Suprapubic skin (tissue), 3 donors: ENCODE measurements at regions not wholly inside any gene's neighbourhood (a gene's known extent, or its start where the extent isn't known, plus 50 kb on each side); places are given as distances from the start of the nearest gene placed in this dataset.

Source experiments
- CTCF ChIP-seq, 2 donors: fragments of 200-600 bp in 1 of 2; fragments of 450-650 bp in 1 of 2; sonication (generic) in 1 of 2; IDR thresholded peaks; one replicate each; pipeline ENCODE4 v1.5.1; 2016 to 2019; ENCODE audit warnings: antibody characterized with exemption in 2 of 2, mild to moderate bottlenecking in 1 of 2, moderate library complexity in 1 of 2
- POLR2A ChIP-seq, 2 donors: fragments of 450-650 bp; IDR thresholded peaks; one replicate each; pipeline ENCODE4 v1.6.1; 2017; ENCODE audit warnings: antibody characterized with exemption in 2 of 2, mild to moderate bottlenecking in 2 of 2, moderate library complexity in 2 of 2

GRCh38 chr6:14353798-14354197 is 236.2 kb downstream of the CD83 start:
- no peak for TF ChIP-seq CTCF (IDR thresholded peaks at IDR 0.05)
- TF ChIP-seq POLR2A (IDR thresholded peaks at IDR 0.05), result no peak
